ENCODE measurements at regions not wholly inside any gene's neighbourhood (a gene's known extent, or its start where the extent isn't known, plus 50 kb on each side); places are given as distances from the start of the nearest gene placed in this dataset.

- ChIA-PET POLR2A (no interaction called here), CTCF (interaction anchor here (0.6 kb wide), 1 partner anchor 386 kb away, joined by 3 read pairs; no protein-coding TSS in a partner anchor)
- intact Hi-C loops (cut with micrococcal nuclease), result no loop called here
- Mint-ChIP-seq H3K9me3 (ENCODE audit: unreplicated experiment) (no peaks in the 10 kb centered on the region), H3K27ac (ENCODE audit: low read depth, unreplicated experiment) (no peak overlapping the region), H3K4me3 (ENCODE audit: unreplicated experiment) (no peak overlapping the region), H3K36me3 (ENCODE audit: insufficient read depth, unreplicated experiment) (no peaks in the 10 kb centered on the region), H3K27me3 (ENCODE audit: insufficient read depth, unreplicated experiment) (peaks cover 52% of the 10 kb centered on the region), H3K4me1 (ENCODE audit: insufficient read depth, unreplicated experiment) (no peaks in the 10 kb centered on the region)
- BruUV-seq (replicated peaks), result no TSS peak
- no peak for TF ChIP-seq CTCF (IDR thresholded peaks at IDR 0.05; ENCODE audit: unreplicated experiment)
- no peak for DNase-seq (ENCODE audit: unreplicated experiment)
Observed at GRCh38 chr2:103469800-103470199, 708.0 kb downstream of the TMEM182 start.

GRCh38 chr2:103484906-103485305, 723.1 kb downstream of the TMEM182 start:
- no peaks in the 10 kb centered on the region for H3K36me3 Mint-ChIP-seq (ENCODE audit: insufficient read depth, unreplicated experiment)
- H3K9me3 Mint-ChIP-seq (ENCODE audit: unreplicated experiment), result no peaks in the 10 kb centered on the region
- BruUV-seq (replicated peaks), result no TSS peak
- no peak overlapping the region for H3K27ac Mint-ChIP-seq (ENCODE audit: low read depth, unreplicated experiment)
- CTCF ChIA-PET, result no interaction called here
- DNase-seq (ENCODE audit: unreplicated experiment), result no peak
- H3K27me3 Mint-ChIP-seq (ENCODE audit: insufficient read depth, unreplicated experiment), result peaks cover 12% of the 10 kb centered on the region
- H3K4me1 Mint-ChIP-seq (ENCODE audit: insufficient read depth, unreplicated experiment), result no peaks in the 10 kb centered on the region
- intact Hi-C loops (cut with micrococcal nuclease), result no loop called here
- H3K4me3 Mint-ChIP-seq (ENCODE audit: unreplicated experiment), result no peak overlapping the region
- TF ChIP-seq CTCF (IDR thresholded peaks at IDR 0.05; ENCODE audit: unreplicated experiment), result no peak
- POLR2A ChIA-PET, result no interaction called here

GRCh38 chr2:103496850-103497249, 735.0 kb downstream of the TMEM182 start:
- Mint-ChIP-seq H3K4me1 (ENCODE audit: insufficient read depth, unreplicated experiment) (no peaks in the 10 kb centered on the region), H3K36me3 (ENCODE audit: insufficient read depth, unreplicated experiment) (peaks cover 5% of the 10 kb centered on the region), H3K4me3 (ENCODE audit: unreplicated experiment) (no peak overlapping the region), H3K27me3 (ENCODE audit: insufficient read depth, unreplicated experiment) (peaks cover 28% of the 10 kb centered on the region), H3K27ac (ENCODE audit: low read depth, unreplicated experiment) (no peak overlapping the region), H3K9me3 (ENCODE audit: unreplicated experiment) (peaks cover 8% of the 10 kb centered on the region)
- POLR2A ChIA-PET, result no interaction called here
- CTCF ChIA-PET, result no interaction called here
- TF ChIP-seq CTCF (IDR thresholded peaks at IDR 0.05; ENCODE audit: unreplicated experiment), result no peak
- no TSS peak for BruUV-seq (replicated peaks)
- DNase-seq (ENCODE audit: unreplicated experiment), result no peak
- intact Hi-C loops (cut with micrococcal nuclease), result no loop called here

- H3K27ac Mint-ChIP-seq (ENCODE audit: low read depth, unreplicated experiment), result no peak overlapping the region
- H3K27me3 Mint-ChIP-seq (ENCODE audit: insufficient read depth, unreplicated experiment), result no peaks in the 10 kb centered on the region
- no peaks in the 10 kb centered on the region for H3K36me3 Mint-ChIP-seq (ENCODE audit: insufficient read depth, unreplicated experiment)
- intact Hi-C loops (cut with micrococcal nuclease), result no loop called here
- BruUV-seq (replicated peaks), result no TSS peak
- no peak for DNase-seq (ENCODE audit: unreplicated experiment)
- H3K4me1 Mint-ChIP-seq (ENCODE audit: insufficient read depth, unreplicated experiment), result no peaks in the 10 kb centered on the region
- peaks cover 12% of the 10 kb centered on the region for H3K9me3 Mint-ChIP-seq (ENCODE audit: unreplicated experiment)
- CTCF ChIA-PET, result no interaction called here
- no peak overlapping the region for H3K4me3 Mint-ChIP-seq (ENCODE audit: unreplicated experiment)
- no peak for TF ChIP-seq CTCF (IDR thresholded peaks at IDR 0.05; ENCODE audit: unreplicated experiment)
- POLR2A ChIA-PET, result no interaction called here
Observed at GRCh38 chr2:103506812-103507211, 745.0 kb downstream of the TMEM182 start.

Measured in MCF 10A (cell line).